ENCODE measurements at regions not wholly inside any gene's neighbourhood (a gene's known extent, or its start where the extent isn't known, plus 50 kb on each side); places are given as distances from the start of the nearest gene placed in this dataset.
"Not testable (repeated sequence)": the region's sequence is repeated elsewhere in the genome, so short reads cannot be mapped to it uniquely, and the experiment has no call there.

- no peak for DNase-seq
Measured at GRCh38 chr9:97176206-97176605, 131.3 kb upstream of the CCDC180 start.

GRCh38 chr9:97168174-97168573, 129.2 kb upstream of the CTSV start:
- not testable (repeated sequence) for DNase-seq

GRCh38 chr9:97166496-97167138, 127.7 kb upstream of the CTSV start:
- DNase-seq, result not testable (repeated sequence)

GRCh38 chr9:97160255-97160654, 121.3 kb upstream of the CTSV start:
- DNase-seq, result no peak

GRCh38 chr9:97158722-97159121, 119.8 kb upstream of the CTSV start:
- DNase-seq, result not testable (repeated sequence)

- not testable (repeated sequence) for DNase-seq
Measured at GRCh38 chr9:97155441-97155840, 116.5 kb upstream of the CTSV start.

- no peak for DNase-seq
Measured at GRCh38 chr9:97153967-97154366, 115.0 kb upstream of the CTSV start.

GRCh38 chr9:97153160-97153559, 114.2 kb upstream of the CTSV start:
- not testable (repeated sequence) for DNase-seq

- DNase-seq, result not testable (repeated sequence)
Measured at GRCh38 chr9:97150471-97150870, 111.5 kb upstream of the CTSV start.

GRCh38 chr9:97148428-97148827, 109.5 kb upstream of the CTSV start:
- DNase-seq, result not testable (repeated sequence)

- DNase-seq, result not testable (repeated sequence)
Measured at GRCh38 chr9:97145680-97146079, 106.7 kb upstream of the CTSV start.

GRCh38 chr9:97140566-97140965, 101.6 kb upstream of the CTSV start:
- DNase-seq, result no peak

GRCh38 chr9:97136421-97136820, 97.5 kb upstream of the CTSV start:
- DNase-seq, result no peak

- DNase-seq, result not testable (repeated sequence)
Measured at GRCh38 chr9:97133966-97134365, 95.0 kb upstream of the CTSV start.

GRCh38 chr9:97132865-97133264, 93.9 kb upstream of the CTSV start:
- no peak for DNase-seq

- not testable (repeated sequence) for DNase-seq
Measured at GRCh38 chr9:97130864-97131263, 91.9 kb upstream of the CTSV start.

GRCh38 chr9:97130387-97130786, 91.4 kb upstream of the CTSV start:
- DNase-seq, result not testable (repeated sequence)

GRCh38 chr9:97128919-97129318, 90.0 kb upstream of the CTSV start:
- DNase-seq, result no peak

GRCh38 chr9:97124256-97124655, 85.3 kb upstream of the CTSV start:
- DNase-seq, result no peak

GRCh38 chr9:97110696-97111095, 71.8 kb upstream of the CTSV start:
- DNase-seq, result no peak

GRCh38 chr9:97109194-97109811, 70.4 kb upstream of the CTSV start:
- DNase-seq, result peak in 1 of 2 donors; percentile 21

- not testable (repeated sequence) for DNase-seq
Measured at GRCh38 chr9:97105220-97105619, 66.3 kb upstream of the CTSV start.

GRCh38 chr9:97103613-97104383, 64.9 kb upstream of the CTSV start:
- not testable (repeated sequence) for DNase-seq

- DNase-seq, result not testable (repeated sequence)
Measured at GRCh38 chr9:97099540-97099939, 60.6 kb upstream of the CTSV start.

All from CD4-positive, alpha-beta T cell treated with Interleukin-1 beta for 1 hour (primary cell).